Gastrocnemius medialis (tissue), 4 donors: ENCODE measurements at regions not wholly inside any gene's neighbourhood (a gene's known extent, or its start where the extent isn't known, plus 50 kb on each side); places are given as distances from the start of the nearest gene placed in this dataset.

ENCODE experiments used
- ATAC-seq, 2 donors: fragments of 150-250 bp; one replicate each; pipeline ENCODE4 v1.9.1; 2016
- DNase-seq, 2 donors: peaks; one replicate each; pipeline ENCODE4 v3.0.0-alpha.2; 2019
- H3K27ac ChIP-seq, 4 donors: fragments of 200-600 bp; sonication (generic); 1 replicate in 1 of 4; 2 replicates in 3 of 4; pipeline ENCODE4 v1.5.1; 2016 to 2018; ENCODE audit warnings: mild to moderate bottlenecking in 2 of 4, moderate library complexity in 1 of 4
- H3K27me3 ChIP-seq, 3 donors: fragments of 200-600 bp; sonication (generic) in 2 of 3; 1 replicate in 1 of 3; 2 replicates in 2 of 3; pipeline versions ENCODE4 v1.5.1 to v1.6.0; 2016 to 2019; ENCODE audit warnings: mild to moderate bottlenecking in 1 of 3, moderate library complexity in 1 of 3
- H3K36me3 ChIP-seq, 2 donors: fragments of 200-600 bp; sonication (generic) in 1 of 2; one replicate each; pipeline ENCODE4 v1.5.1; 2017 to 2018
- H3K4me1 ChIP-seq, 2 donors: fragments of 200-600 bp; sonication (generic) in 1 of 2; one replicate each; pipeline ENCODE4 v1.5.1; 2016 to 2017; ENCODE audit warnings: mild to moderate bottlenecking in 2 of 2
- H3K4me3 ChIP-seq, 4 donors: fragments of 200-600 bp; sonication (generic) in 3 of 4; 1 replicate in 1 of 4; 2 replicates in 3 of 4; pipeline ENCODE4 v1.5.1; 2016 to 2019; ENCODE audit warnings: mild to moderate bottlenecking in 2 of 4
- H3K9me3 ChIP-seq, 3 donors: fragments of 200-600 bp; sonication (generic) in 2 of 3; 1 replicate in 1 of 3; 2 replicates in 2 of 3; pipeline ENCODE4 v1.5.1; 2016 to 2019
- POLR2A ChIP-seq, 2 donors: fragments of 450-650 bp; IDR thresholded peaks; one replicate each; pipeline ENCODE4 v1.6.1; 2017; ENCODE audit warnings: antibody characterized with exemption in 2 of 2, mild to moderate bottlenecking in 2 of 2, moderate library complexity in 2 of 2
- in situ Hi-C, 4 donors: fragments of 200-750 bp; cut with MboI; loops; one replicate each; pipeline versions ENCODE4 v1.15.0 to v1.8.0; 2017; ENCODE audit warnings: low sequenced_read_pairs in 4 of 4
- intact Hi-C: fragments of 100-400 bp; cut with DNase I; formaldehyde crosslinking; loops from one replicate; pipeline ENCODE4 v1.15.1; 2023; ENCODE audit warnings: low total_unique reads
- TF ChIP-seq, protein P1 (sequence below), 5 experiments: fragments of 450-650 bp in 3 of 5; fragments of 200-600 bp in 2 of 5; sonication (generic) in 2 of 5; IDR thresholded peaks in 4 of 5; conservative IDR thresholded peaks in 1 of 5; 1 replicate in 4 of 5; 2 replicates in 1 of 5; pipeline ENCODE4 v1.5.1; 2016 to 2019; ENCODE audit warnings: antibody characterized with exemption in 5 of 5, mild to moderate bottlenecking in 3 of 5, moderate library complexity in 3 of 5

DNA sequence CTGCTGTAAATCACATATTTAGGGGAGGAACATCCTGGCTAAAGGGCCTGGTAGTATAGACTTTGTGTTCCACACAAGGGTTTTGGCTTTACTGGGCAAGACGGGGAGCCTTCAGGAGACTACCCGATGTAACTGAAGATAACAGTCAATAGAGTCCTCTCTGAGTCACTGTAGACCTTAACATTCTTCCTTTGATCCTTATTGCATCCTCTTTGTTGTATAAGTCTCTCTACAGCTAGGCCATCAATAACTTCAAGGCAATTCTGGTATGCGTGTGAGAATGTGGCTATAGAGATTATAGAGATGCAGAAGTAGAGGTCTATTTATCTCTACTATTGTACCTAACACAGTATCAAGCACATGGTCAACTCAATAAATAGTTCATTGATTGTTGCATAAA lies 67.3 kb upstream of the STK32A start:
- DNase-seq (no peak), ATAC-seq (no peak)
- intact Hi-C loops = no loop called here
- in situ Hi-C loops = no loop called here
- Histone ChIP-seq H3K27me3 (no peaks in the 10 kb centered on the region), H3K9me3 (no peaks in the 10 kb centered on the region), H3K4me3 (no peak overlapping the region), H3K36me3 (no peaks in the 10 kb centered on the region), H3K27ac (no peak overlapping the region), H3K4me1 (no peaks in the 10 kb centered on the region)
- TF ChIP-seq POLR2A (IDR thresholded peaks at IDR 0.05) = no peak
- TF ChIP-seq, protein P1, sequence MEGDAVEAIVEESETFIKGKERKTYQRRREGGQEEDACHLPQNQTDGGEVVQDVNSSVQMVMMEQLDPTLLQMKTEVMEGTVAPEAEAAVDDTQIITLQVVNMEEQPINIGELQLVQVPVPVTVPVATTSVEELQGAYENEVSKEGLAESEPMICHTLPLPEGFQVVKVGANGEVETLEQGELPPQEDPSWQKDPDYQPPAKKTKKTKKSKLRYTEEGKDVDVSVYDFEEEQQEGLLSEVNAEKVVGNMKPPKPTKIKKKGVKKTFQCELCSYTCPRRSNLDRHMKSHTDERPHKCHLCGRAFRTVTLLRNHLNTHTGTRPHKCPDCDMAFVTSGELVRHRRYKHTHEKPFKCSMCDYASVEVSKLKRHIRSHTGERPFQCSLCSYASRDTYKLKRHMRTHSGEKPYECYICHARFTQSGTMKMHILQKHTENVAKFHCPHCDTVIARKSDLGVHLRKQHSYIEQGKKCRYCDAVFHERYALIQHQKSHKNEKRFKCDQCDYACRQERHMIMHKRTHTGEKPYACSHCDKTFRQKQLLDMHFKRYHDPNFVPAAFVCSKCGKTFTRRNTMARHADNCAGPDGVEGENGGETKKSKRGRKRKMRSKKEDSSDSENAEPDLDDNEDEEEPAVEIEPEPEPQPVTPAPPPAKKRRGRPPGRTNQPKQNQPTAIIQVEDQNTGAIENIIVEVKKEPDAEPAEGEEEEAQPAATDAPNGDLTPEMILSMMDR (IDR thresholded peaks at IDR 0.05 in 4 of 5, conservative IDR thresholded peaks at IDR 0.05 in 1 of 5) = no peak

DNA sequence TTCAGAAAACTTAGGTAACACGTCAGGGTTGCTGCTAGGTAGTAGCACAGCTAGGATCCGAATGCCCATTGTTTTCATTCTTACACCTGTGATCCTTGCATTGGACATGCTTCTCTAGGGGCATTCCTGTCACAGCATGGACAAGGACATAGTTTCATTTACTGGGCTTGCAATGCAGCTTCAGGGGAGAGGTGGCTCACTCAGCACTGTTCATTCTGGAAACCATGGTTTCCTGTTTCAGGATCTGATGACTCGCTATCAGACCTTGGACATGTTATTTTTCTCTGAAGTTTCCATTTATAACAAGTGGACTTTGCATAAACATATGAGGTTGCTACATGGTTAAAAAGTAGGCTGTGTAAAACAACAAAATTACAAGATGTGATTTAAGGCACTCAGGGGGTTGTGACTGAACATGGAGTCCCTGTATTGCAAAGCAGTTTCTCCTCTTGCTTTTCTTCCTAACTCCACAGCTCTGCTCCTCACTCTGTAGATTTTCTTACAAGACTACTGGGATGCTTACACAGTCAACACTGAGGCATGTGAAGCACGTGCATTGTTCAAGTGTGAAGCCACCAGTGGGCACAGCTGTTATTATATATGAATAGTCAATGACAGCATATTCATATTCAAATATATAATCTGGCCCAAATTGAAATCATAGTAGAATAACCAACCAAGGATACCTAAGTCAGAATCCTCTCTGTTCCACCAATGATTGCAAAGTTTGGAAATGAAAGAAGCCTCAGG lies 66.1 kb upstream of the STK32A start:
- TF ChIP-seq, protein P1 (IDR thresholded peaks at IDR 0.05 in 4 of 5, conservative IDR thresholded peaks at IDR 0.05 in 1 of 5) = no peak
- no peak for TF ChIP-seq POLR2A (IDR thresholded peaks at IDR 0.05)
- in situ Hi-C loops (no loop called here), intact Hi-C loops (no loop called here)
- no peak for ATAC-seq
- Histone ChIP-seq H3K36me3 (no peaks in the 10 kb centered on the region), H3K27ac (no peak overlapping the region), H3K27me3 (no peaks in the 10 kb centered on the region), H3K9me3 (no peaks in the 10 kb centered on the region), H3K4me3 (no peak overlapping the region), H3K4me1 (no peaks in the 10 kb centered on the region)
- DNase-seq = no peak

DNA sequence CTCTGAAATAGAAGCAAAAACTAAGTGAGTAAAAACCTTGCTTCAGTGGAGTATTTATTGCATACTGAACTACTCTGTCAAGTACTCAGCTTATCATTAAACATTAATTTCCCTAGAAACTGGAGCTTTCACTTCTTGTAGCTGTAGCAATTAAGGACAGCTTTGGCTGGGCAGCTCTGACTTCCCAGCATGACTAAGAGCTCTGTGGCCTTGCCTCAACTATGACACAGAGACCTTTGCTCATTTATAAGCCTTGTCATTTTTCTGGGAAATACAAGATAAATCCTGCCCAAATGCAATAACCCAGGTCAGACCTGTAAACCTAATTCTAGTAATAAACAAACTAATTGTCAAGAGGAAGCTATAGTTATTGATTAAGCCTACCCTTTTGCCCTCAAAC lies 65.4 kb upstream of the STK32A start:
- ATAC-seq = no peak
- Histone ChIP-seq H3K36me3 (no peaks in the 10 kb centered on the region), H3K4me1 (no peaks in the 10 kb centered on the region), H3K4me3 (no peak overlapping the region), H3K9me3 (no peaks in the 10 kb centered on the region), H3K27me3 (no peaks in the 10 kb centered on the region), H3K27ac (no peak overlapping the region)
- intact Hi-C loops = no loop called here
- no peak for TF ChIP-seq POLR2A (IDR thresholded peaks at IDR 0.05)
- in situ Hi-C loops = no loop called here
- DNase-seq = no peak

DNA sequence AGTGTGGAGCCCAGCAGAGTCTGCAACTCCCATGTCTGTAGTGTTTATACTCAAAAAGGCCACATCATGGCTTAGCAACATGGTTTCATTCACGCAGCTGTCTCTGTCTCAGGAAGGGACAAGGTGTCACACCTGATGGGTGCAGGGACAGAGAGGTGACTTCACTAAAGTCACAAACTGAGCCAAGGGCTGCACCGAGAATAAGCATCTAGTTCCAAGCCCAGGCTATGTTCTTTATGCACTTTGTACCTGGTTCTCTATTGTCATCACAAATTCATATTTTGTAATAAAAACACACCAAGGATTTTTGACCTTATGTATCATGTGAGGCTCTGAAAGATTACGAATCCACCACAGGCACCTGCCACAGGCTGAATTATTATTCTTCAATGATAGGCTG lies 64.9 kb upstream of the STK32A start:
- in situ Hi-C loops = no loop called here
- Histone ChIP-seq H3K27me3 (no peaks in the 10 kb centered on the region), H3K4me1 (no peaks in the 10 kb centered on the region), H3K36me3 (no peaks in the 10 kb centered on the region), H3K4me3 (no peak overlapping the region), H3K9me3 (no peaks in the 10 kb centered on the region), H3K27ac (no peak overlapping the region)
- TF ChIP-seq POLR2A (IDR thresholded peaks at IDR 0.05) = no peak
- TF ChIP-seq, protein P1 (IDR thresholded peaks at IDR 0.05 in 4 of 5, conservative IDR thresholded peaks at IDR 0.05 in 1 of 5) = no peak
- ATAC-seq (no peak), DNase-seq (no peak)
- intact Hi-C loops = no loop called here

DNA sequence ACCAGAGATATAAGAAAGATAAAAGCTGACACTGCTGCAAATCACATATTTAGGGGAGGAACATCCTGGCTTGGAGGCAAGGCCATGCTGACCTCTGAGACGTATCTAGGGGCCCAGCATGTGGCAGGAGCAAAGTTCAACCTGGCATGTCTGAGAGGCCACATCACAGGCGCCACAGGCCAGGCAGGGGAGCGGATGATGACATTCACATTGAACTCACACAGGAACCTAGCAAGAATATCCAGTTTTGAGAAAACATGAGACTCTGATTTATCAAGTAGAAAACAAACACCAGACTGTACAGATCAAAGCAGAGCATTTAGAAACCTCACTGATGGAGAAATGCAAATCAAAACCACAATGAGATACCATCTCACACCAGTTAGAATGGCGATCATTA lies 64.2 kb upstream of the STK32A start:
- Histone ChIP-seq H3K36me3 (no peaks in the 10 kb centered on the region), H3K27ac (no peak overlapping the region), H3K4me3 (no peak overlapping the region), H3K9me3 (no peaks in the 10 kb centered on the region), H3K4me1 (no peaks in the 10 kb centered on the region), H3K27me3 (no peaks in the 10 kb centered on the region)
- DNase-seq (no peak), ATAC-seq (no peak)
- intact Hi-C loops = no loop called here
- no peak for TF ChIP-seq POLR2A (IDR thresholded peaks at IDR 0.05)
- in situ Hi-C loops = no loop called here
